ENCODE measurements at regions not wholly inside any gene's neighbourhood (a gene's known extent, or its start where the extent isn't known, plus 50 kb on each side); places are given as distances from the start of the nearest gene placed in this dataset.

DNA sequence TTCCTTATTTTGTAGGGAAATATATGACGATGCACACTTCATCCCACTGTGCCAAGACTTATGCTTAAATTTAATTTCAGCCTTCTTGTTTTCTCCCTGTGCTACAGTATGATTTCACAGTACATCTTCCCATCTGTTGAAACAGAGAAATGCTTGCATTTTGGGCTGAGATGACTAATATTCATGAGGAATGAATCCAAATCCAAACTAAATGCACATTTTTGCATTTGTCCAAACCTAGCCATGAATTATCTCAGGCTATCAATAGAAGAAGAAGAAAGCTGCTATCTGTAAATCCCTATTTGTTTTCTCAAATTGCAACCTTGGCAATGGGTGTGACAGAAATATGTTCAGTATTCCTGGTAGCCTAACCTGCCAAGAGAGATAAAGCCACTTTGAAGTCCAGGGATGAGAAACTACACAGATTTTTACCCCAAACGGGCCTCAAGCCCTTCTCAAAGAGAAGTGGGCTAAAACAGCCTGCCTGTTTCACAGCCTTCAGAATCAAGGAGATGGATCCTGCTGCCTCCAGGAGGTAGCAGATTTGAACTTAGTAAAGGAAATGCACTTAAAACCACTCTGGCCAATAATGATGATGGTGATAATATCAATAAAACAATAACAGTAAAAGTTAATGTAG lies 306.9 kb upstream of the NT5C1B start (continued):
- TF ChIP-seq CHD7 (IDR thresholded peaks at IDR 0.05; ENCODE audit: low read depth, low read length) (no peak), ZBTB7A (IDR thresholded peaks at IDR 0.05; ENCODE audit: borderline replicate concordance, control insufficient read depth, low read depth, low read length) (no peak), FOXA3 (CRISPR knock-in tag; conservative IDR thresholded peaks at IDR 0.05 in 1 of 2, IDR thresholded peaks at IDR 0.05 in 1 of 2) (no peak), VEZF1 (CRISPR knock-in tag; IDR thresholded peaks at IDR 0.05) (no peak), PHB2 (IDR thresholded peaks at IDR 0.05; ENCODE audit: low read depth) (no peak), PYGO2 (tag; IDR thresholded peaks at IDR 0.05) (no peak), XRCC5 (IDR thresholded peaks at IDR 0.05; ENCODE audit: low read depth, low read length) (no peak), SRSF9 (IDR thresholded peaks at IDR 0.05; ENCODE audit: borderline replicate concordance, low read depth, low read length) (no peak)
